ENCODE measurements at regions not wholly inside any gene's neighbourhood (a gene's known extent, or its start where the extent isn't known, plus 50 kb on each side); places are given as distances from the start of the nearest gene placed in this dataset.

DNA sequence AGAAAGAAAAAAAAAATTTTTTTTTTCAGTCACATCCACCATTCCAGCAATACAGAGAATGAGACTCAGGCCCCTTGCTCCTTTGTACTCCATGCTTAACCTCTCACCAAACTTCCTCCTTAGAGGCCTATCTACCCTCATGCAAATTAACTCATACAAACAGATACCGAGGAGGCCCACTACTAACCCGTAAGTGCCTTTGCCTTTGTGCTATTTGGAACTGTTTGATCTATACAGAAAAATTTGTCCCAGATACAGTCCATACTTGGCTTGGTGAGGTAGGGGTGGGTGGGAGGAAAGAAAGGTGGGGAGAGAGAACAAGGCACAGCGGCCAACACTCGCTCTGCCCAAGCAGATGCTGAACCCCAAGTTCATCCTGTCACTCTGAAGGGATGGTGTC, 87.8 kb upstream of the DUSP5 start:
- H3K36me3 ChIP-seq (ENCODE audit: insufficient read depth), result no peaks in the 10 kb centered on the region
- no peaks in the 10 kb centered on the region for H3K27me3 ChIP-seq (ENCODE audit: insufficient read depth, low read depth)
- no peak overlapping the region for H2AFZ ChIP-seq (ENCODE audit: low read depth)
- no peaks in the 10 kb centered on the region for H3K79me2 ChIP-seq (ENCODE audit: insufficient read depth, low read depth)
- H4K20me1 ChIP-seq (ENCODE audit: insufficient read depth), result no peaks in the 10 kb centered on the region
- H3K4me2 ChIP-seq, result peak overlapping the region; percentile 72; the same call in 1 of the 2 replicates
- peak overlapping the region; percentile 98; the same call in 1 of the 2 replicates for H3K27ac ChIP-seq
- TF ChIP-seq, protein P1, sequence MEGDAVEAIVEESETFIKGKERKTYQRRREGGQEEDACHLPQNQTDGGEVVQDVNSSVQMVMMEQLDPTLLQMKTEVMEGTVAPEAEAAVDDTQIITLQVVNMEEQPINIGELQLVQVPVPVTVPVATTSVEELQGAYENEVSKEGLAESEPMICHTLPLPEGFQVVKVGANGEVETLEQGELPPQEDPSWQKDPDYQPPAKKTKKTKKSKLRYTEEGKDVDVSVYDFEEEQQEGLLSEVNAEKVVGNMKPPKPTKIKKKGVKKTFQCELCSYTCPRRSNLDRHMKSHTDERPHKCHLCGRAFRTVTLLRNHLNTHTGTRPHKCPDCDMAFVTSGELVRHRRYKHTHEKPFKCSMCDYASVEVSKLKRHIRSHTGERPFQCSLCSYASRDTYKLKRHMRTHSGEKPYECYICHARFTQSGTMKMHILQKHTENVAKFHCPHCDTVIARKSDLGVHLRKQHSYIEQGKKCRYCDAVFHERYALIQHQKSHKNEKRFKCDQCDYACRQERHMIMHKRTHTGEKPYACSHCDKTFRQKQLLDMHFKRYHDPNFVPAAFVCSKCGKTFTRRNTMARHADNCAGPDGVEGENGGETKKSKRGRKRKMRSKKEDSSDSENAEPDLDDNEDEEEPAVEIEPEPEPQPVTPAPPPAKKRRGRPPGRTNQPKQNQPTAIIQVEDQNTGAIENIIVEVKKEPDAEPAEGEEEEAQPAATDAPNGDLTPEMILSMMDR (conservative IDR thresholded peaks at IDR 0.05; ENCODE audit: low read depth, low read length), result no peak
- H3K4me3 ChIP-seq (IDR thresholded peaks at IDR 0.05; ENCODE audit: insufficient read depth, low read depth, low read length), result no peak overlapping the region
- no peak overlapping the region; the same call in 1 of the 2 replicates for H3K9ac ChIP-seq
- H3K4me1 ChIP-seq (ENCODE audit: low read depth, poor library complexity, severe bottlenecking), result peaks cover 93% of the 10 kb centered on the region

- TF ChIP-seq, protein P1 (conservative IDR thresholded peaks at IDR 0.05; ENCODE audit: low read depth, low read length), result no peak
- no peak overlapping the region; the same call in 1 of the 2 replicates for H2AFZ ChIP-seq (ENCODE audit: low read depth)
- no peaks in the 10 kb centered on the region for H3K27me3 ChIP-seq (ENCODE audit: insufficient read depth, low read depth)
- peak overlapping the region; percentile 98 for H3K27ac ChIP-seq
- H3K9ac ChIP-seq, result no peak overlapping the region; the same call in 1 of the 2 replicates
- no peaks in the 10 kb centered on the region for H3K36me3 ChIP-seq (ENCODE audit: insufficient read depth)
- H3K4me1 ChIP-seq (ENCODE audit: low read depth, poor library complexity, severe bottlenecking), result peaks cover 95% of the 10 kb centered on the region
- no peak overlapping the region for H3K4me3 ChIP-seq (IDR thresholded peaks at IDR 0.05; ENCODE audit: insufficient read depth, low read depth, low read length)
- H3K4me2 ChIP-seq, result peak overlapping the region; percentile 72; the same call in 1 of the 2 replicates
- H3K79me2 ChIP-seq (ENCODE audit: insufficient read depth, low read depth), result no peaks in the 10 kb centered on the region
- H4K20me1 ChIP-seq (ENCODE audit: insufficient read depth), result no peaks in the 10 kb centered on the region
These were observed 87.2 kb upstream of the DUSP5 start for GRCh38 chr10:110410329-110411046.

GRCh38 chr10:110411047-110411410, 86.7 kb upstream of the DUSP5 start:
- H3K4me1 ChIP-seq (ENCODE audit: low read depth, poor library complexity, severe bottlenecking), result peaks cover 95% of the 10 kb centered on the region
- H3K79me2 ChIP-seq (ENCODE audit: insufficient read depth, low read depth), result no peaks in the 10 kb centered on the region
- H3K9ac ChIP-seq, result peak overlapping the region; percentile 75; the same call in 1 of the 2 replicates
- no peaks in the 10 kb centered on the region for H3K27me3 ChIP-seq (ENCODE audit: insufficient read depth, low read depth)
- TF ChIP-seq, protein P1 (conservative IDR thresholded peaks at IDR 0.05; ENCODE audit: low read depth, low read length), result no peak
- peak overlapping the region; percentile 72; the same call in 1 of the 2 replicates for H3K4me2 ChIP-seq
- peak overlapping the region; percentile 98 for H3K27ac ChIP-seq
- no peaks in the 10 kb centered on the region for H3K36me3 ChIP-seq (ENCODE audit: insufficient read depth)
- H2AFZ ChIP-seq (ENCODE audit: low read depth), result no peak overlapping the region
- H4K20me1 ChIP-seq (ENCODE audit: insufficient read depth), result no peaks in the 10 kb centered on the region
- H3K4me3 ChIP-seq (IDR thresholded peaks at IDR 0.05; ENCODE audit: insufficient read depth, low read depth, low read length), result no peak overlapping the region

GRCh38 chr10:110413049-110413783, 84.5 kb upstream of the DUSP5 start:
- no peaks in the 10 kb centered on the region for H4K20me1 ChIP-seq (ENCODE audit: insufficient read depth)
- no peaks in the 10 kb centered on the region for H3K27me3 ChIP-seq (ENCODE audit: insufficient read depth, low read depth)
- H3K4me3 ChIP-seq (IDR thresholded peaks at IDR 0.05; ENCODE audit: insufficient read depth, low read depth, low read length), result no peak overlapping the region
- peak overlapping the region; percentile 75; the same call in 1 of the 2 replicates for H3K9ac ChIP-seq
- H2AFZ ChIP-seq (ENCODE audit: low read depth), result peak overlapping the region; percentile 25; the same call in 1 of the 2 replicates
- TF ChIP-seq, protein P1 (conservative IDR thresholded peaks at IDR 0.05; ENCODE audit: low read depth, low read length), result 0 out of 2 replicates have a peak, but pooled peaks have one; percentile 16
- H3K27ac ChIP-seq, result peak overlapping the region; percentile 98
- no peaks in the 10 kb centered on the region for H3K36me3 ChIP-seq (ENCODE audit: insufficient read depth)
- H3K4me1 ChIP-seq (ENCODE audit: low read depth, poor library complexity, severe bottlenecking), result peaks cover 97% of the 10 kb centered on the region
- H3K4me2 ChIP-seq, result peak overlapping the region; percentile 72
- H3K79me2 ChIP-seq (ENCODE audit: insufficient read depth, low read depth), result no peaks in the 10 kb centered on the region
